B cell (primary cell): ENCODE measurements at regions not wholly inside any gene's neighbourhood (a gene's known extent, or its start where the extent isn't known, plus 50 kb on each side); places are given as distances from the start of the nearest gene placed in this dataset.
"Not testable (repeated sequence)": the region's sequence is repeated elsewhere in the genome, so short reads cannot be mapped to it uniquely, and the experiment has no call there.

Experiments used
- ATAC-seq: fragments of 200-7000 bp; cut with Tn5 transposase; one replicate; pipeline ENCODE4 v1.10.0; 2021; ENCODE audit warnings: low read depth, mild to moderate bottlenecking, moderate number of reproducible peaks, moderate library complexity
- CTCF ChIA-PET: fragments of 350-600 bp; sonication (Branson Sonifier 250); formaldehyde crosslinking; loops from one replicate; lab custom pipeline; 2021; ENCODE audit warnings: antibody characterized with exemption, inconsistent platforms; lab: Charles Lee
- POLR2A ChIA-PET: fragments of 350-600 bp; sonication (Branson Sonifier 250); formaldehyde crosslinking; loops from one replicate; lab custom pipeline; 2021; ENCODE audit warnings: antibody characterized with exemption; lab: Charles Lee
- DNase-seq: peaks from one replicate; pipeline ENCODE4 v3.0.0; 2013
- H2AFZ ChIP-seq: 2 replicates; pipeline ENCODE4 v1.6.1; 2012; ENCODE audit warnings: mild to moderate bottlenecking, low read depth, low read length; ENCODE audit not compliant: insufficient read depth, poor library complexity, severe bottlenecking
- H3K27ac ChIP-seq, 2 donors: 1 replicate in 1 of 2; 2 replicates in 1 of 2; pipeline ENCODE4 v1.5.1; 2012 to 2013; ENCODE audit warnings: low read length in 2 of 2, mild to moderate bottlenecking in 2 of 2, moderate library complexity in 1 of 2
- H3K27me3 ChIP-seq, 4 experiments: fragments of 200-600 bp in 1 of 4; sonication (generic) in 1 of 4; replicated peaks in 1 of 4; 1 replicate in 2 of 4; 2 replicates in 2 of 4; pipeline versions ENCODE4 v1.6.1 to v1.7.0; 2013 to 2016; ENCODE audit warnings: low read length in 3 of 4, mild to moderate bottlenecking in 2 of 4, mixed read lengths in 1 of 4, moderate library complexity in 1 of 4; ENCODE audit not compliant: insufficient read depth in 4 of 4, control insufficient read depth in 3 of 4; ENCODE audit errors: control extremely low read depth in 1 of 4
- H3K36me3 ChIP-seq, 2 experiments: replicated peaks in 1 of 2; 1 replicate in 1 of 2; 2 replicates in 1 of 2; pipeline versions ENCODE4 v1.6.1 to v1.7.1; 2013; ENCODE audit warnings: low read length in 1 of 2; ENCODE audit not compliant: insufficient read depth in 2 of 2, control insufficient read depth in 1 of 2; ENCODE audit errors: control extremely low read depth in 1 of 2, extremely low read depth in 1 of 2
- H3K4me1 ChIP-seq, 2 donors: fragments of 200-600 bp in 1 of 2; sonication (generic) in 1 of 2; 1 replicate in 1 of 2; 2 replicates in 1 of 2; pipeline versions ENCODE4 v1.5.1 to v1.6.1; 2013 to 2017; ENCODE audit warnings: low read length in 2 of 2; ENCODE audit not compliant: control insufficient read depth in 2 of 2, insufficient read depth in 2 of 2
- H3K4me2 ChIP-seq: replicated peaks from 2 replicates; pipeline ENCODE3; 2012; ENCODE audit warnings: mild to moderate bottlenecking, low read depth, low read length; ENCODE audit not compliant: poor library complexity, severe bottlenecking
- H3K4me3 ChIP-seq, 5 experiments: fragments of 200-600 bp in 1 of 5; sonication (generic) in 1 of 5; 1 replicate in 3 of 5; 2 replicates in 2 of 5; pipeline versions ENCODE4 v1.5.1 to v1.7.0; 2011 to 2016; ENCODE audit warnings: low read length in 4 of 5, mild to moderate bottlenecking in 4 of 5, low read depth in 2 of 5, control low read depth in 1 of 5, moderate library complexity in 1 of 5; ENCODE audit not compliant: insufficient read depth in 1 of 5; ENCODE audit errors: control extremely low read depth in 1 of 5, extremely low read depth in 1 of 5
- H3K79me2 ChIP-seq: fragments of 200-600 bp; sonication (generic); one replicate; pipeline ENCODE4 v1.6.0; 2016; ENCODE audit warnings: low read length; ENCODE audit not compliant: control insufficient read depth, insufficient read depth
- H3K9ac ChIP-seq: fragments of 200-600 bp; sonication (generic); 2 replicates; pipeline ENCODE4 v1.6.1; 2017; ENCODE audit warnings: mild to moderate bottlenecking, low read length, moderate library complexity
- H3K9me3 ChIP-seq, 3 donors: one replicate each; pipeline versions ENCODE4 v1.6.1 to v1.7.1; 2013; ENCODE audit warnings: low read length in 2 of 3; ENCODE audit not compliant: control insufficient read depth in 2 of 3, insufficient read depth in 1 of 3; ENCODE audit errors: control extremely low read depth in 1 of 3
- H4K20me1 ChIP-seq: 2 replicates; pipeline ENCODE4 v1.6.0; 2012; ENCODE audit warnings: mild to moderate bottlenecking, low read length; ENCODE audit not compliant: insufficient read depth, control insufficient read depth, poor library complexity, severe bottlenecking
- H3K27ac Mint-ChIP-seq: one replicate; pipeline ENCODE4 v1.8.0; 2021; ENCODE audit warnings: mixed read lengths
- H3K27me3 Mint-ChIP-seq: one replicate; pipeline ENCODE4 v1.8.0; 2021; ENCODE audit warnings: mixed read lengths
- H3K4me1 Mint-ChIP-seq: one replicate; pipeline ENCODE4 v1.8.0; 2021; ENCODE audit warnings: mixed read lengths
- H3K4me3 Mint-ChIP-seq: one replicate; pipeline ENCODE4 v1.8.0; 2021; ENCODE audit warnings: mixed read lengths
- H3K9me3 Mint-ChIP-seq: one replicate; pipeline ENCODE4 v1.8.0; 2022; ENCODE audit warnings: mixed read lengths; ENCODE audit not compliant: insufficient read depth
- EZH2 ChIP-seq: IDR thresholded peaks from 2 replicates; pipeline ENCODE4 v1.6.1; 2012; ENCODE audit warnings: borderline replicate concordance, low read depth, mild to moderate bottlenecking, moderate library complexity, low read length; ENCODE audit not compliant: insufficient read depth, poor library complexity, severe bottlenecking
- WGBS: methylation state at CpG from one replicate; pipeline ENCODE4 v1.1.5; 2013; ENCODE audit warnings: missing lambda C conversion rate; ENCODE audit not compliant: insufficient coverage; 5-methylcytosine and 5-hydroxymethylcytosine counted together
- intact Hi-C: fragments of 100-400 bp; cut with micrococcal nuclease; formaldehyde crosslinking; loops from one replicate; pipeline ENCODE4 v1.10.0; 2022
- TF ChIP-seq, protein P1 (sequence below): fragments of 200-600 bp; IDR thresholded peaks from one replicate; pipeline ENCODE4 v1.8.0; 2022; ENCODE audit warnings: antibody characterized with exemption, mild to moderate bottlenecking

DNA sequence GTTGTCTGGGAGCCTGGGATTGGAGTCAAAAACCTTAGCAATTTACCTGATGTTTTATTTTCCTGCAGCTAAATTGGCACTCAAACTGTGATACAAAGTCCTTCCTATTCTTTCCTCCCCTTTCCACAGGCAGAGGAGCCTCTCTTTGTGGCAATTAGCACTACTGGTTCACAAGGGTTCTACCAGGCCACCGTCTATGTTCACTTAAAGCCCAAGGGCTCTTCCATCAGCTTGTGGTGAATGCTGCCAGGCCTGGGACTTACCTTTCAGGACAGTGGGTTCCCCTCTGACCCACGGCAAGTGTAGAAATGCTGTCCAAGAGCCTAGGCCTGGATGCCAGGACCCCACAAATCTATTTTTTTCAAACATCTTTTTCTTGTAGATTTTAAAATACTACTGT, 251.9 kb upstream of the B3GALT2 start:
- Mint-ChIP-seq H3K27me3 (no peaks in the 10 kb centered on the region), H3K4me1 (peaks cover 5% of the 10 kb centered on the region), H3K9me3 (peaks cover 4% of the 10 kb centered on the region), H3K27ac (no peak overlapping the region), H3K4me3 (no peak overlapping the region)
- Histone ChIP-seq H4K20me1 (no peaks in the 10 kb centered on the region), H3K9me3 (peaks cover 2 to 7% (median 4%) of the 10 kb centered on the region in 3 donors), H3K4me1 (peaks cover 0 to 4% of the 10 kb centered on the region in 2 donors), H3K27ac (no peak overlapping the region), H3K9ac (no peak overlapping the region), H3K4me3 (no peak overlapping the region), H3K27me3 (no peaks in the 10 kb centered on the region), H3K36me3 (no peaks in the 10 kb centered on the region), H3K79me2 (no peaks in the 10 kb centered on the region), H3K4me2 (no peak overlapping the region), H2AFZ (no peak overlapping the region)
- CTCF ChIA-PET: no interaction called here
- POLR2A ChIA-PET: no interaction called here
- TF ChIP-seq, protein P1, sequence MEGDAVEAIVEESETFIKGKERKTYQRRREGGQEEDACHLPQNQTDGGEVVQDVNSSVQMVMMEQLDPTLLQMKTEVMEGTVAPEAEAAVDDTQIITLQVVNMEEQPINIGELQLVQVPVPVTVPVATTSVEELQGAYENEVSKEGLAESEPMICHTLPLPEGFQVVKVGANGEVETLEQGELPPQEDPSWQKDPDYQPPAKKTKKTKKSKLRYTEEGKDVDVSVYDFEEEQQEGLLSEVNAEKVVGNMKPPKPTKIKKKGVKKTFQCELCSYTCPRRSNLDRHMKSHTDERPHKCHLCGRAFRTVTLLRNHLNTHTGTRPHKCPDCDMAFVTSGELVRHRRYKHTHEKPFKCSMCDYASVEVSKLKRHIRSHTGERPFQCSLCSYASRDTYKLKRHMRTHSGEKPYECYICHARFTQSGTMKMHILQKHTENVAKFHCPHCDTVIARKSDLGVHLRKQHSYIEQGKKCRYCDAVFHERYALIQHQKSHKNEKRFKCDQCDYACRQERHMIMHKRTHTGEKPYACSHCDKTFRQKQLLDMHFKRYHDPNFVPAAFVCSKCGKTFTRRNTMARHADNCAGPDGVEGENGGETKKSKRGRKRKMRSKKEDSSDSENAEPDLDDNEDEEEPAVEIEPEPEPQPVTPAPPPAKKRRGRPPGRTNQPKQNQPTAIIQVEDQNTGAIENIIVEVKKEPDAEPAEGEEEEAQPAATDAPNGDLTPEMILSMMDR: no peak
- TF ChIP-seq EZH2: no peak
- 82% methylated on average over 2 of the region's 2 CpGs for WGBS
- intact Hi-C loops: no loop called here
- ATAC-seq (no peak), DNase-seq (no peak)

DNA sequence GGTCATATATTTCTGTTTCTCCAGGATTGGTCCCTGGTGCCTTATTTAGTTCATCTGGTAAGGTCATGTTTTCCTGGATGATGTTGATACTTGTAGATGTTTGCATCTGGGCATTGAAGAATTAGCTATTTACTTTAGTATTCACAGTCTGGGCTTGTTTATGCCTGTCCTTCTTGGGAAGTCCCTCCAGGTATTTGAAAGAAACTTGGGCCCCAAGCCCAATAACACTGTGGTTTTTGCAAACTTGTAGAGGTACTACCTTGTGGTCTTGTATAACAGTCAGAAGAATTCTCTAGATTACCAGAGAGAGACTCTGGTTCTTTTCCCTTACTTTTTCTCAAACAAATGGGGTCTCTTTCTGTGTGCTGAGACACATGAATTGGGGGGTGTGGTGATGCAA, 251.4 kb upstream of the B3GALT2 start:
- Histone ChIP-seq H3K9me3 (peaks cover 2 to 12% (median 9%) of the 10 kb centered on the region in 3 donors), H3K4me2 (no peak overlapping the region), H3K9ac (no peak overlapping the region), H2AFZ (no peak overlapping the region), H3K4me1 (peaks cover 0 to 4% of the 10 kb centered on the region in 2 donors), H4K20me1 (no peaks in the 10 kb centered on the region), H3K79me2 (no peaks in the 10 kb centered on the region), H3K36me3 (no peaks in the 10 kb centered on the region), H3K27me3 (no peaks in the 10 kb centered on the region), H3K4me3 (no peak overlapping the region), H3K27ac (no peak overlapping the region)
- Mint-ChIP-seq H3K4me1 (peaks cover 5% of the 10 kb centered on the region), H3K4me3 (no peak overlapping the region), H3K9me3 (peaks cover 6% of the 10 kb centered on the region), H3K27me3 (no peaks in the 10 kb centered on the region), H3K27ac (no peak overlapping the region)
- POLR2A ChIA-PET: no interaction called here
- CTCF ChIA-PET: no interaction called here
- intact Hi-C loops: no loop called here
- DNase-seq (no peak), ATAC-seq (no peak)
- no peak for TF ChIP-seq EZH2
- TF ChIP-seq, protein P1: no peak

DNA sequence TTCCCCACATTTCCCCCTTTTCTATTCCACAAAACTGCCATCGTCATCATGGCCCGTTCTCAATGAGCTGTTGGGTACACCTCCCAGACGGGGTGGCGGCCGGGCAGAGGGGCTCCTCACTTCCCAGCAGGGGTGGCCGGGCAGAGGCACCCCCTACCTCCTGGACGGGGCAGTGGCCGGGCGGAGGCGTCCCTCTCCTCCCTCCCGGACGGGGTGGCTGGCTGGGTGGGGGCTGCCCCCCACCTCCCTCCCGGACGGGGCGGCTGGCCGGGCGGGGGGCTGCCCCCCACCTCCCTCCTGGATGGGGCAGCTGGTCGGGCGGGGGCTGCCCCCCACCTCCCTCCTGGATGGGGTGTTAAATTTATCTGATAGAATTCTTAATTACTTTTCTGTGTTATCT, 250.9 kb upstream of the B3GALT2 start:
- H3K9me3 Mint-ChIP-seq, H3K4me2 ChIP-seq, H3K27ac Mint-ChIP-seq, H3K4me1 Mint-ChIP-seq, H3K4me1 ChIP-seq, H3K27me3 ChIP-seq, POLR2A ChIA-PET, H3K4me3 Mint-ChIP-seq, H3K9ac ChIP-seq, DNase-seq, H3K79me2 ChIP-seq, H3K27ac ChIP-seq, H4K20me1 ChIP-seq, H3K4me3 ChIP-seq, ATAC-seq, H3K27me3 Mint-ChIP-seq, H3K36me3 ChIP-seq, CTCF ChIA-PET, H2AFZ ChIP-seq, intact Hi-C loops: not testable (repeated sequence)
- 94% methylated on average over 5 of the region's 19 CpGs for WGBS
- H3K9me3 ChIP-seq: peaks cover 2 to 17% (median 14%) of the 10 kb centered on the region in 3 donors
